ENCODE measurements at regions not wholly inside any gene's neighbourhood (a gene's known extent, or its start where the extent isn't known, plus 50 kb on each side); places are given as distances from the start of the nearest gene placed in this dataset.

- intact Hi-C loops (cut with DNase I), result no loop called here
- Histone ChIP-seq H3K9me3 (no peaks in the 10 kb centered on the region), H3K4me3 (no peak overlapping the region), H3K4me1 (no peaks in the 10 kb centered on the region), H3K27ac (no peak overlapping the region), H3K27me3 (no peaks in the 10 kb centered on the region), H3K36me3 (no peaks in the 10 kb centered on the region)
- ATAC-seq (no peak), DNase-seq (no peak)
- no peak for TF ChIP-seq CTCF (IDR thresholded peaks at IDR 0.05)
Observed at GRCh38 chr3:137083332-137083731, 125.5 kb downstream of the IL20RB start.

DNA sequence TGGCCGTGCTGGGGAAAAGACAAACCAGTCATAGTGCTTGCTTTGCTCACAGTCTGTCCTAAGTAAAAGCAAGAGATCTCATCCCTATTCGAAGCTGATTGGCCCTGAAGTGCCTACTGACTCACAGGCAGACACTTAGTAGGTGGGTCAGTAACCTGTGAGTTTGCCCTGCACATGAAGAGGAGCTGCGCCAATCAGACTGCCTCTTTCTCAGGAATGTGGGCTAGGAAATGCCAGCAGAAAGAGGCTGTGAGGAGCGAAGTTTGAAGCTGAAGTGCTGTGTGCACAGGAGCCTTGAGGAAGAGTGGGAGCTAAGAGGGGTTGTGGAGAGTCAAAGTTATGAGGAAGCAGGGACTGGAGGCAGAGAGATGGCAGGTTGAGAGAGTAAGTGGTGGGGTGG lies 126.8 kb downstream of the IL20RB start:
- intact Hi-C loops (cut with DNase I), result no loop called here
- Histone ChIP-seq H3K9me3 (no peaks in the 10 kb centered on the region), H3K4me3 (no peak overlapping the region), H3K27ac (no peak overlapping the region), H3K4me1 (no peaks in the 10 kb centered on the region), H3K36me3 (no peaks in the 10 kb centered on the region), H3K27me3 (no peaks in the 10 kb centered on the region)
- TF ChIP-seq CTCF (IDR thresholded peaks at IDR 0.05), result no peak
- DNase-seq, result peak in 1 of 4 donors; percentile 68
- peak; percentile 98 for ATAC-seq

DNA sequence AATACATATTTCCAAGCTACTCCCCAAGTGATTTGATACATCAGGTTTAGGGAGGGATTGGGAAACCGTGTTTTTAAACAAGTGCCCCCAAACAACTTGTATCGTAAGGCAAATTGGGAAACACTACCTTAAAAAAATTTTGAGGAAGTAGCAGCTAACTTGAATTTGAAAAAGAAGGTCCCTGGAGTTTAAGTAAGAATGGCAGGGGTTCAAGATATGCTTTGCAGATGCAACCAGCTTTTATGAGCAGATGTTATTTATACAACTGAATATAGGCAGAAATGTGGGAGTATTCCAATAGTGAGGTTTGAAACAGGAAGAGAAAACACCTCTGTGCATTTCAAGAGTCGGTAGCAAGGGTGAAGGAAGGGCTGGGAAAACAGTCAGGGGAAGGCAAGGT lies 139.6 kb downstream of the IL20RB start:
- H3K4me3 ChIP-seq, result no peak overlapping the region
- no peaks in the 10 kb centered on the region for H3K4me1 ChIP-seq
- no peaks in the 10 kb centered on the region for H3K9me3 ChIP-seq
- ATAC-seq, result no peak
- no peaks in the 10 kb centered on the region for H3K36me3 ChIP-seq
- H3K27me3 ChIP-seq, result no peaks in the 10 kb centered on the region
- TF ChIP-seq CTCF (IDR thresholded peaks at IDR 0.05), result no peak
- no peak for DNase-seq
- H3K27ac ChIP-seq, result no peak overlapping the region
- intact Hi-C loops (cut with DNase I), result no loop called here

DNA sequence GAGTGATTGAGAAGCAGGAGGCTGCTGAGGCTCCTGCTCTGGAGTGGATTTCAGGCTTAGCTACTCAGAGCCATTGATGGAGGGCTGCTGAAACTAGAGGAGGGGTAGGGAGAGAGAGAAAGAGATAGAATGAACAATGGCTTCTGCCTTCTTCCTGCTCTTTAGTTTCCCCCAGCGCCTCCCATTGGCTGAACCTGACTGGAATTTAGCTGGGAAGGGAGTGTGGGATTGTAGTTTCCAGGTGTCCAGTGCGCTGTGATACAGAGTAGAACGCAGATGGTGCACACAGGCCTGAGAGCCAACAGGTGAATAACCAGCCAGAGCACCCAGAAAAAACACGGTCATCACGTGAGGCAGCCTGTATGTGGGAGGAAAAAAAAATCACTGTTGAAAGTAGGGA lies 140.1 kb downstream of the IL20RB start:
- H3K4me1 ChIP-seq, result no peaks in the 10 kb centered on the region
- no peaks in the 10 kb centered on the region for H3K9me3 ChIP-seq
- TF ChIP-seq CTCF (IDR thresholded peaks at IDR 0.05), result no peak
- H3K4me3 ChIP-seq, result no peak overlapping the region
- H3K27me3 ChIP-seq, result no peaks in the 10 kb centered on the region
- H3K36me3 ChIP-seq, result no peaks in the 10 kb centered on the region
- DNase-seq, result no peak
- intact Hi-C loops (cut with DNase I), result no loop called here
- ATAC-seq, result no peak
- no peak overlapping the region for H3K27ac ChIP-seq

DNA sequence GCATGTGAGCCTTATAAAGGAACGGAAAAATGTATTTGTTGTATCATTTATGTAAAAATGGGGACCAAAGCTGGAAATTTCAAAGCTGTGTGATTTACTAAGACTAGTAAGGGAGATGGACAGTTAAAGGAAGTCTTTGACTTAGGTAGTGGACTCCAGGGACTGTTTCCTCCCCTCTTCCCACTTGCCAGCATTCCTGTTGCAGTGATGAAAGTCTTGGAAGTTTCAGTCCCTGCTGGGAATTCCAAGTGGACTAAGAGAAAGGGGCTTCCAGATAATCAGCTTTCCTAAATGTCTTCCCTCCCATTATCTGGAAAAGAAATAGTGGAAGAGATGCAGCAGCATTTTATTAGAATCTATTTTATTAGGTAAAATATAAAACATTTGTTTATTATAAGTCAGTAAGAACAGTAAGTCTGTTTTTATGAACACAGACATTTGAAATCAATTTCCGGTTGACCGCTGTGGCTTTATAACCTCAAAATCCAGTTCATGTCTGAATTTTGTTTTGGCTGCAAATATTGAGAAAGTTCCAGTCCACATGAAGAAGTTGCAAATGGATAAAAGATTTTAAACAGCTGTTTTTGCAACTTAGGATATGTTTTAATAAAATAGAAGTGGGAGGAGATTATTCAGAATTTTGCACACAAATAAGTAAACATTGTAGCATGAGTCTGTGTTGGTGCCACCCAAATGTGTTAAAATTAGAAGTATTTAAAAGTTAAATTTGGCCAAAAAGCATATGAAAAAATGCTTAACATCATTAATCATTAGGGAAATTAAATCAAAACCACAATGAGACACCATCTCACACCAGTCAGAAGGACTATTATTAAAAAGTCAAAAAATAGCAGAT lies 141.8 kb downstream of the IL20RB start:
- H3K4me3 ChIP-seq, result no peak overlapping the region
- H3K4me1 ChIP-seq, result no peaks in the 10 kb centered on the region
- no peaks in the 10 kb centered on the region for H3K27me3 ChIP-seq
- no peak for TF ChIP-seq CTCF (IDR thresholded peaks at IDR 0.05)
- H3K36me3 ChIP-seq, result no peaks in the 10 kb centered on the region
- no peak for DNase-seq
- H3K9me3 ChIP-seq, result no peaks in the 10 kb centered on the region
- no peak overlapping the region for H3K27ac ChIP-seq
- no peak for ATAC-seq
- intact Hi-C loops (cut with DNase I), result no loop called here
